Uterus (tissue), 3 donors: ENCODE measurements at regions not wholly inside any gene's neighbourhood (a gene's known extent, or its start where the extent isn't known, plus 50 kb on each side); places are given as distances from the start of the nearest gene placed in this dataset.
"Not testable (repeated sequence)": the region's sequence is repeated elsewhere in the genome, so short reads cannot be mapped to it uniquely, and the experiment has no call there.

Experiments
- DNase-seq, 2 donors: peaks; one replicate each; pipeline ENCODE4 v3.0.0-alpha.2; 2019 to 2020
- H3K27ac ChIP-seq, 2 donors: fragments of 200-600 bp; sonication (generic); 1 replicate in 1 of 2; 2 replicates in 1 of 2; pipeline ENCODE4 v1.5.1; 2016 to 2018
- H3K27me3 ChIP-seq, 2 donors: fragments of 200-600 bp; sonication (generic); one replicate each; pipeline ENCODE4 v1.5.1; 2018 to 2019; ENCODE audit warnings: control low read depth in 1 of 2
- H3K36me3 ChIP-seq, 2 donors: fragments of 200-600 bp; sonication (generic); one replicate each; pipeline ENCODE4 v1.5.1; 2019; ENCODE audit warnings: control low read depth in 1 of 2
- H3K4me1 ChIP-seq, 2 donors: fragments of 200-600 bp; sonication (generic); one replicate each; pipeline ENCODE4 v1.5.1; 2018 to 2019; ENCODE audit warnings: control low read depth in 1 of 2
- H3K4me3 ChIP-seq, 2 donors: fragments of 200-600 bp; sonication (generic); 1 replicate in 1 of 2; 2 replicates in 1 of 2; pipeline ENCODE4 v1.5.1; 2018 to 2019; ENCODE audit warnings: mild to moderate bottlenecking in 1 of 2
- H3K9me3 ChIP-seq, 2 donors: fragments of 200-600 bp; sonication (generic); one replicate each; pipeline ENCODE4 v1.5.1; 2019; ENCODE audit warnings: control low read depth in 1 of 2
- POLR2A ChIP-seq, 2 donors: fragments of 450-650 bp; IDR thresholded peaks; one replicate each; pipeline ENCODE4 v1.6.1; 2016; ENCODE audit warnings: antibody characterized with exemption in 2 of 2, mild to moderate bottlenecking in 1 of 2, moderate library complexity in 1 of 2
- intact Hi-C: fragments of 100-400 bp; cut with DNase I; formaldehyde crosslinking; loops from one replicate; pipeline ENCODE4 v1.15.1; 2023; ENCODE audit warnings: low total_unique reads
- TF ChIP-seq, protein P1 (sequence below), 4 experiments: fragments of 200-600 bp in 2 of 4; fragments of 450-650 bp in 2 of 4; sonication (generic) in 2 of 4; IDR thresholded peaks; one replicate each; pipeline ENCODE4 v1.5.1; 2016 to 2019; ENCODE audit warnings: antibody characterized with exemption in 4 of 4, mild to moderate bottlenecking in 2 of 4, moderate library complexity in 1 of 4
- donor health status: DM: yes; HTN: yes; CAD: no.

DNA sequence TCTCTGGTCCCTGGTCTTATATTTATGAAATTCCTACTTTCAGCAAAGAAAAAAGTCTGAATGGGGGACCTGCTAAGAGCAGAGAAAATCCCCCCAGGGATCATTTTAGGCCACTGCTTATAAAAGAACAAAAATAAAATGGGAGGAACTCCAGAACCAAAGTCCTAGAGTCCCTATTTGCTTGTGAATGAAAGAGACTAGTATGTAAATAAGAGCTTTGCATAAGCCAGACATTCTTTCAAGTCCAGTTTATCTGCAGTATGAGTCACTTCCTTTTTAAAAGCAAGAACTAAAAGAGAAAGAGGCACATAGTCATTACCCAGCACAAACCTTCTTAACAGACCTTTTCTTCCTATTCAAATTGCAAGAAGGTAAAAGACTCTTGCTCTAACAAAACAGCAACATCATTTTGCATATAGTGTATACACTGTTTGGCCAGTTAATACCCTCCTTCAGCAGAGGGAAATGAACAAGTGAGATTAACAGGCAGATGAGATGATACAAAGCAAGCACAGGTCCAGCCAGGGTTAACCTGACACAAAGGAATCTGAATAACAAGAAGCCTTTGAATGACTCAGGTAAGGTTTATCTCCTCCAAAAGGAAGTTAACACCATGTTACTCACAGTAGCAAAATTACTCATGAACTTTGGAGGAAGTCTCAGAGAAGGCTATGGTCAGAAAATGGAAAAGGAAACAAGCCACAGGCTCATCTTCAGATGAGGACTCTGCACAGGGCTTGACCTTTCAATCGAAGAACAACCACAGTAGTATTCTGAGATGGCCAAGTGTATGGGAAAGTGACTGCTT is 87.3 kb downstream of the PHLDA1 start:
- Histone ChIP-seq H3K9me3 (no peaks in the 10 kb centered on the region), H3K27me3 (no peaks in the 10 kb centered on the region), H3K4me1 (no peaks in the 10 kb centered on the region), H3K27ac (peak overlapping the region in 1 of 2 donors; percentile 16), H3K4me3 (no peak overlapping the region), H3K36me3 (no peaks in the 10 kb centered on the region)
- TF ChIP-seq, protein P1, sequence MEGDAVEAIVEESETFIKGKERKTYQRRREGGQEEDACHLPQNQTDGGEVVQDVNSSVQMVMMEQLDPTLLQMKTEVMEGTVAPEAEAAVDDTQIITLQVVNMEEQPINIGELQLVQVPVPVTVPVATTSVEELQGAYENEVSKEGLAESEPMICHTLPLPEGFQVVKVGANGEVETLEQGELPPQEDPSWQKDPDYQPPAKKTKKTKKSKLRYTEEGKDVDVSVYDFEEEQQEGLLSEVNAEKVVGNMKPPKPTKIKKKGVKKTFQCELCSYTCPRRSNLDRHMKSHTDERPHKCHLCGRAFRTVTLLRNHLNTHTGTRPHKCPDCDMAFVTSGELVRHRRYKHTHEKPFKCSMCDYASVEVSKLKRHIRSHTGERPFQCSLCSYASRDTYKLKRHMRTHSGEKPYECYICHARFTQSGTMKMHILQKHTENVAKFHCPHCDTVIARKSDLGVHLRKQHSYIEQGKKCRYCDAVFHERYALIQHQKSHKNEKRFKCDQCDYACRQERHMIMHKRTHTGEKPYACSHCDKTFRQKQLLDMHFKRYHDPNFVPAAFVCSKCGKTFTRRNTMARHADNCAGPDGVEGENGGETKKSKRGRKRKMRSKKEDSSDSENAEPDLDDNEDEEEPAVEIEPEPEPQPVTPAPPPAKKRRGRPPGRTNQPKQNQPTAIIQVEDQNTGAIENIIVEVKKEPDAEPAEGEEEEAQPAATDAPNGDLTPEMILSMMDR (IDR thresholded peaks at IDR 0.05), result no peak
- no peak for TF ChIP-seq POLR2A (IDR thresholded peaks at IDR 0.05)
- DNase-seq, result no peak
- intact Hi-C loops, result no loop called here

GRCh38 chr12:75943730-75944096 is 87.9 kb downstream of the PHLDA1 start:
- no peak for DNase-seq
- TF ChIP-seq, protein P1 (IDR thresholded peaks at IDR 0.05), result no peak
- no peak for TF ChIP-seq POLR2A (IDR thresholded peaks at IDR 0.05)
- H3K27me3 ChIP-seq, result no peaks in the 10 kb centered on the region
- H3K9me3 ChIP-seq, result no peaks in the 10 kb centered on the region
- H3K4me1 ChIP-seq, result no peaks in the 10 kb centered on the region
- no peak overlapping the region for H3K4me3 ChIP-seq
- intact Hi-C loops, result no loop called here
- peak overlapping the region in 1 of 2 donors; percentile 16 for H3K27ac ChIP-seq
- no peaks in the 10 kb centered on the region for H3K36me3 ChIP-seq

DNA sequence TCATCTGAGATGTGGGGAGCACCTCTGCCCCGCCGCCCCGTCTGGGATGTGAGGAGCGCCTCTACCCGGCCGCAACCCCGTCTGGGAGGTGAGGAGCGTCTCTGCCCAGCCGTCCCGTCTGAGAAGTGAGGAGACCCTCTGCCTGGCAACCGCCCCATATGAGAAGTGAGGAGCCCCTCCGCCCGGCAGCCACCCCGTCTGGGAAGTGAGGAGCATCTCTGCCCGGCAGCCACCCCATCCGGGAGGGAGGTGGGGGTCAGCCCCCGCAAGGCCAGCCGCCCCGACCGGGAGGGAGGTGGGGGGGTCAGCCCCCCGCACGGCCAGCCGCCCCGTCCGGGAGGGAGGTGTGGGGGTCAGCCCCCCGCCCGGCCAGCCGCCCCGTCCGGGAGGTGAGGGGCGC is 89.9 kb downstream of the PHLDA1 start:
- H3K9me3 ChIP-seq, H3K4me3 ChIP-seq, DNase-seq, H3K27me3 ChIP-seq, intact Hi-C loops, H3K36me3 ChIP-seq, H3K4me1 ChIP-seq, H3K27ac ChIP-seq: not testable (repeated sequence)

DNA sequence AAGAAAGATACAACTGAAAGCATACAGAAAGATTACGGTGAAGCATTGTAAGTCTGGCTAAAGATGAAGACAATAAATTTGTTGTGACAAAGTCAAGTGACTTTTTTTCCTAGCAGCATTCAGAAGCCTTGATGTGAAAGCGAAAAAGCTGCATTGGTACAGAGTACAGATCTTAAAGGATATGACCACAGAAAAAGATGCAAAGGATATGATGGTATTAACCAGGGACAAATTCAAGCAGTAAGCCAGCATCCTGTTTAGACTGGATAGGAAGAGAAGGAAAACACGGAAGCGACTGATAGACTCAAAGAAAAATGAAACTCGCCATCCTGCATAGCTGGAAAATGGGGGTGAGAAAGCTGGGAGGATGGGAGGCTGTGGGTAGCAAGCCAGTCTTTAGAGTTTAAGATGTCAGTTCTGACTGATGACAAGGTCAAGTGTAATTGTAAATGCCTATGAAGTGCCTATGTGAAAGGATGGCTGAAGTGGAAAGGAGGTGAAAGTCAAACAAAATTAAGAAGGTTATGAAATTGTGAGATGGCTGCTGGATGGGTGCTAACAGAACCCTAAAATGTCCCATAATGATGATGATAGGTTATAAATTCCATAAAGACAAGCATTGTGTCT is 92.4 kb downstream of the PHLDA1 start:
- no peak overlapping the region for H3K4me3 ChIP-seq
- no peaks in the 10 kb centered on the region for H3K27me3 ChIP-seq
- H3K4me1 ChIP-seq, result no peaks in the 10 kb centered on the region
- TF ChIP-seq, protein P1 (IDR thresholded peaks at IDR 0.05), result no peak
- no peak for TF ChIP-seq POLR2A (IDR thresholded peaks at IDR 0.05)
- intact Hi-C loops, result no loop called here
- H3K9me3 ChIP-seq, result no peaks in the 10 kb centered on the region
- DNase-seq, result no peak
- H3K27ac ChIP-seq, result no peak overlapping the region
- H3K36me3 ChIP-seq, result no peaks in the 10 kb centered on the region

DNA sequence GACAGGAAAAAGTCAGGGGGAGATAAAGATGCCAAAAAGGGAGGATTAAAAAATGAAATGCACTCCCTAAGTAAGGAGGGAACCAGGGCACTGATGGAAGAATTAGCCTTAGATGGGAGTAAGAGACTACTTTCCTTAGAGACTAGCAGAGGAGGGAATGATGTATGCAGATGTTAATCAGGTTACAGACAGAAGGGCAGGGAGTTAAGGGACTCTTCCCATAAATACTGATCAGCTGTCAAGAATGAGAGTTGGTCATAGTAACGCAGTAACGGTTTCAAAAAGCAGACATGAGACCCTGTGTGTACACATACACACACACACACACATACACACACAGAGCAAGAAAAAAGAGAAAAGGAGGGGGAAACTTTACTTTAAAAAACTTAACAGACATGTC is 93.4 kb downstream of the PHLDA1 start:
- Histone ChIP-seq H3K27ac (peak overlapping the region; percentile 10 to 31), H3K27me3 (no peaks in the 10 kb centered on the region), H3K4me3 (no peak overlapping the region), H3K9me3 (no peaks in the 10 kb centered on the region), H3K36me3 (no peaks in the 10 kb centered on the region), H3K4me1 (no peaks in the 10 kb centered on the region)
- intact Hi-C loops, result no loop called here
- no peak for DNase-seq
- TF ChIP-seq POLR2A (IDR thresholded peaks at IDR 0.05), result no peak
- TF ChIP-seq, protein P1 (IDR thresholded peaks at IDR 0.05), result no peak
